Breast epithelium (tissue), 3 donors: ENCODE measurements at regions not wholly inside any gene's neighbourhood (a gene's known extent, or its start where the extent isn't known, plus 50 kb on each side); places are given as distances from the start of the nearest gene placed in this dataset.

Experiments
- CTCF ChIP-seq, 3 donors: fragments of 450-650 bp; IDR thresholded peaks; one replicate each; pipeline ENCODE4 v1.5.1; 2016 to 2017; ENCODE audit warnings: antibody characterized with exemption in 3 of 3, mild to moderate bottlenecking in 3 of 3, moderate library complexity in 3 of 3
- POLR2A ChIP-seq: fragments of 450-650 bp; IDR thresholded peaks from one replicate; pipeline ENCODE4 v1.6.1; 2016; ENCODE audit warnings: antibody characterized with exemption, mild to moderate bottlenecking, moderate library complexity
- POLR2AphosphoS5 ChIP-seq, 3 donors: sonication (generic); formaldehyde crosslinking; IDR thresholded peaks; one replicate each; pipeline ENCODE4 v1.6.1; 2017; ENCODE audit warnings: antibody characterized with exemption in 3 of 3

DNA sequence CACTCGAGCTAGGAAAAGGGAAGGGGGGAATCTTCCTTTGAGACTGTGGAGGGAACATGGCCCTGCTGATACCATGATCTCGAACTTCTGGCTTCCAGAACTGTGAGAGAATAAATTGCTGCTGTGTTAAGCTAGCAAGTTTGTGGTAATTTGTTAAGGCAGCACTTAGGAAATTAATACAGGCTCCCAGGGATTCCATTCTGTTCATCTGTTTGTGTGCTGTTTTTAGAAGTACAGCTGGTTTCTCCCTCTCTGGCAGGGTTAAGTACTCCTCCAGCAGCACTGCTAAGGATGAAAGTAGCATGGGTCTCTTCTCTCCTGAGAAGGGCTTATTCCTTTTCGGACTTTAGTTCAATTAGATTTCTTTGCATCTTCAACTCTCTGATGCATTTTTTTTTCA, 268.3 kb downstream of the HHIPL2 start:
- TF ChIP-seq CTCF (IDR thresholded peaks at IDR 0.05) (no peak), POLR2AphosphoS5 (IDR thresholded peaks at IDR 0.05) (no peak), POLR2A (no peak)
